ENCODE measurements at regions not wholly inside any gene's neighbourhood (a gene's known extent, or its start where the extent isn't known, plus 50 kb on each side); places are given as distances from the start of the nearest gene placed in this dataset.

DNA sequence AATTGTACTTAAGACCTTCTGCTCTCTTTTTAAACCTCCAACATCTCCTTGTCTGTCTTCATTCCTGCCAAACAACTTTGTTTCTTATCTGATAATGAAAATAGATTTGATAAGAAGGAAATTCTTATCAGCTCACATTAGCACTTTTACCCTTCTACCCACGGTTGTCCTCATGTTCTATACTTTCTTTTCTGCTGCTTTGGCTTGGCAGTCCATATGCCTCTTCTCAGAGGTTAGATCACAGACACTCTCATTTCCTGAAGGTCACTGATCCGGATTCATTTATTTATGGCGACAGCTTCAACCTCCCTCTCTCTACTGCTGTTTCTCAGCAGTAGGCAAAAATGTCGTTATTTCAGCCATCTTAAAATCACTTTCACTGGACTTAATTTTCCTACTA lies 2015.8 kb downstream of the NCAM2 start:
- 15 to 24% (median 21%) methylated on average over 4 of the region's 4 CpGs for WGBS, 4 donors
- no peaks in the 10 kb centered on the region for H3K4me1 ChIP-seq
- ATAC-seq: no peak
- H3K27ac ChIP-seq: no peak overlapping the region
- H3K4me3 ChIP-seq: no peak overlapping the region
- TF ChIP-seq POLR2A (IDR thresholded peaks at IDR 0.05): no peak
- TF ChIP-seq, protein P1, sequence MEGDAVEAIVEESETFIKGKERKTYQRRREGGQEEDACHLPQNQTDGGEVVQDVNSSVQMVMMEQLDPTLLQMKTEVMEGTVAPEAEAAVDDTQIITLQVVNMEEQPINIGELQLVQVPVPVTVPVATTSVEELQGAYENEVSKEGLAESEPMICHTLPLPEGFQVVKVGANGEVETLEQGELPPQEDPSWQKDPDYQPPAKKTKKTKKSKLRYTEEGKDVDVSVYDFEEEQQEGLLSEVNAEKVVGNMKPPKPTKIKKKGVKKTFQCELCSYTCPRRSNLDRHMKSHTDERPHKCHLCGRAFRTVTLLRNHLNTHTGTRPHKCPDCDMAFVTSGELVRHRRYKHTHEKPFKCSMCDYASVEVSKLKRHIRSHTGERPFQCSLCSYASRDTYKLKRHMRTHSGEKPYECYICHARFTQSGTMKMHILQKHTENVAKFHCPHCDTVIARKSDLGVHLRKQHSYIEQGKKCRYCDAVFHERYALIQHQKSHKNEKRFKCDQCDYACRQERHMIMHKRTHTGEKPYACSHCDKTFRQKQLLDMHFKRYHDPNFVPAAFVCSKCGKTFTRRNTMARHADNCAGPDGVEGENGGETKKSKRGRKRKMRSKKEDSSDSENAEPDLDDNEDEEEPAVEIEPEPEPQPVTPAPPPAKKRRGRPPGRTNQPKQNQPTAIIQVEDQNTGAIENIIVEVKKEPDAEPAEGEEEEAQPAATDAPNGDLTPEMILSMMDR (IDR thresholded peaks at IDR 0.05): no peak
- no peaks in the 10 kb centered on the region for H3K36me3 ChIP-seq
- intact Hi-C loops (cut with DNase I): no loop called here
- no peaks in the 10 kb centered on the region for H3K9me3 ChIP-seq
- H3K27me3 ChIP-seq: no peaks in the 10 kb centered on the region
- no peak for DNase-seq

DNA sequence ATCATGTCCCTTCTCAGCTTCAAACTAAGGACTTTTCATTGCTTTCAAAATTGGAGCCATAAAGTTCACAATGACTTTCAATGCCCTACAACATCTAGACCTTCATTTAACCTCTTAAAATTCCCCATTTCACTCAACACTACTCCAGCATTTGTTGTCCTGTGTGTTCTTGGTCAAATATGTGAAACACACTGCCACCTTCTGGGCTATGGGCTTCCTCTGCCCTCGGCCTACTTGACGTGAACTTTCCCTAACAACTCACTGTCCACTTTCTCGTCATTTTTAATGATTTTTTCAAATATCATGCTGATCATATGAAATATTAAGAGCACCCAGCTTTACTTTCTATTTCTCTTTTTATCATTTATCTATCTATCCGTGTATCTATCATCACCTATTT lies 2018.4 kb downstream of the NCAM2 start:
- no peaks in the 10 kb centered on the region for H3K36me3 ChIP-seq
- no peak for DNase-seq
- H3K27me3 ChIP-seq: no peaks in the 10 kb centered on the region
- no peaks in the 10 kb centered on the region for H3K4me1 ChIP-seq
- no peak overlapping the region for H3K4me3 ChIP-seq
- TF ChIP-seq POLR2A (IDR thresholded peaks at IDR 0.05): no peak
- TF ChIP-seq, protein P1 (IDR thresholded peaks at IDR 0.05): no peak
- H3K9me3 ChIP-seq: no peaks in the 10 kb centered on the region
- H3K27ac ChIP-seq: no peak overlapping the region
- ATAC-seq: no peak
- intact Hi-C loops (cut with DNase I): no loop called here
- WGBS, 4 donors: 39 to 47% (median 45%) methylated on average over 4 of the region's 4 CpGs

DNA sequence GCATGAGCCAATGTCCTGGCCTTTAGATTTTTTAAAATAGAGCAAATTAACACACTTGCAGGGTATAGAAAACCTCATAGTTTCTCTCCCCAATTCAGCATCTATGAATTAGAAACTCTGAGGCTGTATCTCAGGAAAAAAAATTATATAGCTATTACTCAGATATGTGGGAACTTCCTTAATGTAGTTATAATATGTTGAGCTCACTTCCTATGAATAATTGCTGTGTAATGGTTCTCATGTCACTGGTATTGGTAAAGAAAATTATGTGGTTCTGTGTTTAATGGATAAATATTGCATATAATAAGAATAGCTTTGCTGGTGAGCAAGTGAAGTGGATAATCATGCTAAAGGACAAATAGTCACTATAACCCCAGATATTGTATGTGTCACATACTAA lies 2019.8 kb downstream of the NCAM2 start:
- Histone ChIP-seq H3K4me1 (no peaks in the 10 kb centered on the region), H3K27me3 (no peaks in the 10 kb centered on the region), H3K9me3 (no peaks in the 10 kb centered on the region), H3K27ac (no peak overlapping the region), H3K36me3 (no peaks in the 10 kb centered on the region), H3K4me3 (no peak overlapping the region)
- no peak for TF ChIP-seq POLR2A (IDR thresholded peaks at IDR 0.05)
- DNase-seq (no peak), ATAC-seq (no peak)
- intact Hi-C loops (cut with DNase I): no loop called here

DNA sequence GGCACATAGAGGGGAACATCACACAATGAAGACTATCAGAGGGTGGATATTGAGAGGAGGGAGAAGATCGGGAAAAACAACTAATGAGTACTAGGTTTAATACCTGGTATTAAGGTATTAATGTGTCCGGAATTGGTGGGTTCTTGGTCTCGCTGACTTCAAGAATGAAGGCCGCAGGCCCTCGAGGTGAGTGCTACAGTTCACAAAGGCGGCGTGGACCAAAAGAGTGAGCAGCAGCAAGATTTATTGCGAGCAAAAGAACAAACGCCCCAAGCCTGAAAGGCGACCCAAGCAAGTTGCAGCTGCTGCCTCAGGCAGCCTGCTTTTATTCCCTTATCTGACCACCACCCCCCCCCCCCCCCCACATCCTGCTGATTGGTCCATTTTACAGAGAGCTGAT lies 2022.8 kb downstream of the NCAM2 start:
- no peaks in the 10 kb centered on the region for H3K4me1 ChIP-seq
- intact Hi-C loops (cut with DNase I): no loop called here
- H3K4me3 ChIP-seq: no peak overlapping the region
- H3K27me3 ChIP-seq: no peaks in the 10 kb centered on the region
- H3K9me3 ChIP-seq: no peaks in the 10 kb centered on the region
- WGBS, 4 donors: 89 to 95% (median 92%) methylated on average over 10 of the region's 10 CpGs
- TF ChIP-seq, protein P1 (IDR thresholded peaks at IDR 0.05): no peak
- TF ChIP-seq POLR2A (IDR thresholded peaks at IDR 0.05): no peak
- no peak overlapping the region for H3K27ac ChIP-seq
- ATAC-seq (no peak), DNase-seq (no peak)
- no peaks in the 10 kb centered on the region for H3K36me3 ChIP-seq

DNA sequence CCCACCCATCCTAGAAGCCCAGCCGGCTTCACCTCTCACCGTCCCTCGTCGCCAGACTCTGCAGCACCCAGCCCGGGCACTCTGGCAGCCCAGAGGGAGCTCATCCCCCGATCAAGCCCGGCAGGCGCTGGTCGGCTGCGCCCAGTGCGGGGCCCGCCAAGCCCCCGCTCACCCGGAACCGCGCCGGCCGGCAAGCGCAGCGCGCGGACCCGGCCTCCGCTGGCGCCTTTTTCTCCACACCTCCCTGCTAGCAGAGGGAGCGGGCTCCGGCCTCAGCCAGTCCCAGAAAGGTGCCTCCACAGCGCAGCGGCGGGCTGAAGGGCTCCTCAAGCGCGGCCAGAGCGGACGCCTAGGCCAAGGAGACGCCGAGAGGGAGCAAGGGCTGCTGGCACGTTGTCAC lies 2023.3 kb downstream of the NCAM2 start:
- H3K4me1 ChIP-seq: no peaks in the 10 kb centered on the region
- TF ChIP-seq, protein P1 (IDR thresholded peaks at IDR 0.05): no peak
- no peak for TF ChIP-seq POLR2A (IDR thresholded peaks at IDR 0.05)
- no peaks in the 10 kb centered on the region for H3K27me3 ChIP-seq
- no peak overlapping the region for H3K27ac ChIP-seq
- H3K4me3 ChIP-seq: no peak overlapping the region
- 95 to 98% (median 96%) methylated on average over 31 to 37 of the region's 37 CpGs for WGBS, 4 donors
- DNase-seq (peak in 1 of 5 donors; percentile 54), ATAC-seq (peak in 1 of 4 donors; percentile 29)
- intact Hi-C loops (cut with DNase I): no loop called here
- H3K9me3 ChIP-seq: no peaks in the 10 kb centered on the region
- no peaks in the 10 kb centered on the region for H3K36me3 ChIP-seq
